T-helper 17 cell (primary cell): ENCODE measurements at regions not wholly inside any gene's neighbourhood (a gene's known extent, or its start where the extent isn't known, plus 50 kb on each side); places are given as distances from the start of the nearest gene placed in this dataset.

ENCODE experiments used
- ATAC-seq: fragments of 150-1000 bp; cut with Tn5 transposase; 2 replicates; pipeline ENCODE4 v1.10.0; 2021; ENCODE audit warnings: mild to moderate bottlenecking, moderate library complexity
- DNase-seq, 3 donors: peaks; one replicate each; pipeline versions ENCODE4 v3.0.0 to v3.0.0-alpha.2; 2020 to 2021
- H3K9me3 ChIP-seq: one replicate; pipeline ENCODE4 v1.7.0; 2013; ENCODE audit warnings: low read length, mild to moderate bottlenecking; ENCODE audit not compliant: control insufficient read depth, poor library complexity, severe bottlenecking
- H3K27ac Mint-ChIP-seq: one replicate; pipeline ENCODE4 v1.8.0; 2022; ENCODE audit warnings: mild to moderate bottlenecking, moderate library complexity, mixed read lengths
- H3K27me3 Mint-ChIP-seq: one replicate; pipeline ENCODE4 v1.8.0; 2022; ENCODE audit warnings: mixed read lengths
- H3K36me3 Mint-ChIP-seq: one replicate; pipeline ENCODE4 v1.8.0; 2022; ENCODE audit warnings: low read depth, mixed read lengths
- H3K4me1 Mint-ChIP-seq: one replicate; pipeline ENCODE4 v1.8.0; 2022; ENCODE audit warnings: mild to moderate bottlenecking, mixed read lengths
- H3K4me3 Mint-ChIP-seq: one replicate; pipeline ENCODE4 v1.8.0; 2022; ENCODE audit warnings: mild to moderate bottlenecking, moderate library complexity, mixed read lengths

- no peaks in the 10 kb centered on the region for H3K4me1 Mint-ChIP-seq
- no peak overlapping the region for H3K27ac Mint-ChIP-seq
- H3K9me3 ChIP-seq: no peaks in the 10 kb centered on the region
- ATAC-seq (no peak), DNase-seq (no peak)
- H3K36me3 Mint-ChIP-seq: no peaks in the 10 kb centered on the region
- H3K4me3 Mint-ChIP-seq: no peak overlapping the region
- H3K27me3 Mint-ChIP-seq: peaks cover 7% of the 10 kb centered on the region
Observed at GRCh38 chr11:110935018-110935640, 222.9 kb upstream of the ARHGAP20 start.

- Mint-ChIP-seq H3K27ac (no peak overlapping the region), H3K4me3 (no peak overlapping the region), H3K4me1 (no peaks in the 10 kb centered on the region), H3K36me3 (no peaks in the 10 kb centered on the region), H3K27me3 (no peaks in the 10 kb centered on the region)
- DNase-seq: no peak
- no peak for ATAC-seq
- no peaks in the 10 kb centered on the region for H3K9me3 ChIP-seq
Observed at GRCh38 chr11:110929129-110929528, 216.9 kb upstream of the ARHGAP20 start.

GRCh38 chr11:110928391-110928790 is 216.2 kb upstream of the ARHGAP20 start:
- H3K4me3 Mint-ChIP-seq: no peak overlapping the region

GRCh38 chr11:110921742-110922521 is 209.7 kb upstream of the ARHGAP20 start:
- ATAC-seq (no peak), DNase-seq (no peak)
- Mint-ChIP-seq H3K4me3 (no peak overlapping the region), H3K27me3 (no peaks in the 10 kb centered on the region), H3K27ac (no peak overlapping the region), H3K36me3 (peaks cover 2% of the 10 kb centered on the region), H3K4me1 (peaks cover 4% of the 10 kb centered on the region)
- no peaks in the 10 kb centered on the region for H3K9me3 ChIP-seq

More at GRCh38 chr11:110928391-110928790, 216.2 kb upstream of the ARHGAP20 start:
- no peaks in the 10 kb centered on the region for H3K9me3 ChIP-seq
- H3K36me3 Mint-ChIP-seq: no peaks in the 10 kb centered on the region
- H3K27ac Mint-ChIP-seq: no peak overlapping the region
- ATAC-seq: no peak
- no peaks in the 10 kb centered on the region for H3K4me1 Mint-ChIP-seq
- no peak for DNase-seq
- no peaks in the 10 kb centered on the region for H3K27me3 Mint-ChIP-seq

- H3K27ac Mint-ChIP-seq: no peak overlapping the region
- ATAC-seq: no peak
Observed at GRCh38 chr11:110919241-110919922, 207.1 kb upstream of the ARHGAP20 start.

GRCh38 chr11:110918351-110918750 is 206.1 kb upstream of the ARHGAP20 start:
- Mint-ChIP-seq H3K4me3 (no peak overlapping the region), H3K27ac (no peak overlapping the region), H3K27me3 (no peaks in the 10 kb centered on the region)

More at GRCh38 chr11:110919241-110919922, 207.1 kb upstream of the ARHGAP20 start:
- Mint-ChIP-seq H3K36me3 (peaks cover 2% of the 10 kb centered on the region), H3K27me3 (no peaks in the 10 kb centered on the region), H3K4me1 (peaks cover 4% of the 10 kb centered on the region), H3K4me3 (no peak overlapping the region)
- H3K9me3 ChIP-seq: no peaks in the 10 kb centered on the region
- no peak for DNase-seq

GRCh38 chr11:110912437-110912836 is 200.2 kb upstream of the ARHGAP20 start:
- H3K9me3 ChIP-seq: no peaks in the 10 kb centered on the region
- H3K4me3 Mint-ChIP-seq: no peak overlapping the region
- no peak for ATAC-seq
- H3K36me3 Mint-ChIP-seq: no peaks in the 10 kb centered on the region
- H3K27ac Mint-ChIP-seq: no peak overlapping the region
- no peak for DNase-seq
- H3K4me1 Mint-ChIP-seq: peaks cover 8% of the 10 kb centered on the region
- no peaks in the 10 kb centered on the region for H3K27me3 Mint-ChIP-seq

More at GRCh38 chr11:110918351-110918750, 206.1 kb upstream of the ARHGAP20 start:
- DNase-seq (no peak), ATAC-seq (no peak)
- H3K9me3 ChIP-seq: no peaks in the 10 kb centered on the region
- peaks cover 2% of the 10 kb centered on the region for H3K36me3 Mint-ChIP-seq
- H3K4me1 Mint-ChIP-seq: peaks cover 4% of the 10 kb centered on the region

GRCh38 chr11:110910384-110910783 is 198.1 kb upstream of the ARHGAP20 start:
- no peaks in the 10 kb centered on the region for H3K27me3 Mint-ChIP-seq
- no peak overlapping the region for H3K27ac Mint-ChIP-seq
- peaks cover 10% of the 10 kb centered on the region for H3K4me1 Mint-ChIP-seq
- H3K9me3 ChIP-seq: no peaks in the 10 kb centered on the region
- ATAC-seq: no peak
- no peaks in the 10 kb centered on the region for H3K36me3 Mint-ChIP-seq
- no peak overlapping the region for H3K4me3 Mint-ChIP-seq
- DNase-seq: no peak

- Mint-ChIP-seq H3K27ac (no peak overlapping the region), H3K36me3 (no peaks in the 10 kb centered on the region), H3K27me3 (no peaks in the 10 kb centered on the region), H3K4me3 (no peak overlapping the region), H3K4me1 (peaks cover 10% of the 10 kb centered on the region)
- no peak for DNase-seq
- no peaks in the 10 kb centered on the region for H3K9me3 ChIP-seq
- ATAC-seq: no peak
Observed at GRCh38 chr11:110909336-110909735, 197.1 kb upstream of the ARHGAP20 start.

GRCh38 chr11:110908401-110909105 is 196.3 kb upstream of the ARHGAP20 start:
- peaks cover 10% of the 10 kb centered on the region for H3K4me1 Mint-ChIP-seq
- ATAC-seq (no peak), DNase-seq (no peak)
- no peaks in the 10 kb centered on the region for H3K27me3 Mint-ChIP-seq
- no peaks in the 10 kb centered on the region for H3K36me3 Mint-ChIP-seq
- H3K4me3 Mint-ChIP-seq: no peak overlapping the region
- H3K9me3 ChIP-seq: no peaks in the 10 kb centered on the region
- peak overlapping the region; percentile 4 for H3K27ac Mint-ChIP-seq

GRCh38 chr11:110907629-110908028 is 195.4 kb upstream of the ARHGAP20 start:
- Mint-ChIP-seq H3K4me1 (peaks cover 10% of the 10 kb centered on the region), H3K4me3 (no peak overlapping the region), H3K36me3 (no peaks in the 10 kb centered on the region), H3K27ac (peak overlapping the region; percentile 4), H3K27me3 (no peaks in the 10 kb centered on the region)
- H3K9me3 ChIP-seq: no peaks in the 10 kb centered on the region
- DNase-seq (no peak), ATAC-seq (peak; percentile 54)

GRCh38 chr11:110903830-110904229 is 191.6 kb upstream of the ARHGAP20 start:
- Mint-ChIP-seq H3K27ac (no peak overlapping the region), H3K4me1 (peaks cover 10% of the 10 kb centered on the region), H3K36me3 (no peaks in the 10 kb centered on the region), H3K4me3 (no peak overlapping the region), H3K27me3 (no peaks in the 10 kb centered on the region)
- H3K9me3 ChIP-seq: no peaks in the 10 kb centered on the region
- ATAC-seq (no peak), DNase-seq (no peak)

GRCh38 chr11:110903378-110903777 is 191.1 kb upstream of the ARHGAP20 start:
- ATAC-seq: no peak
- H3K4me3 Mint-ChIP-seq: no peak overlapping the region
- no peaks in the 10 kb centered on the region for H3K27me3 Mint-ChIP-seq
- H3K36me3 Mint-ChIP-seq: no peaks in the 10 kb centered on the region
- H3K27ac Mint-ChIP-seq: no peak overlapping the region
- no peak for DNase-seq
- H3K4me1 Mint-ChIP-seq: peaks cover 10% of the 10 kb centered on the region
- H3K9me3 ChIP-seq: no peaks in the 10 kb centered on the region
